H9 (cell line): ENCODE measurements at regions not wholly inside any gene's neighbourhood (a gene's known extent, or its start where the extent isn't known, plus 50 kb on each side); places are given as distances from the start of the nearest gene placed in this dataset.
A peak's percentile ranks its signal among the peaks of the same experiment; 100 is the strongest.

Experiments
- DNase-seq: peaks from one replicate; pipeline ENCODE4 v3.0.0-alpha.2; 2017
- H2AFZ ChIP-seq: one replicate; pipeline ENCODE4 v1.6.1; 2013; ENCODE audit warnings: mild to moderate bottlenecking, low read length, control low read depth, moderate library complexity
- H2AK5ac ChIP-seq: 2 replicates; pipeline ENCODE4 v1.6.1; 2013; ENCODE audit warnings: low read length, control low read depth, mixed read lengths; ENCODE audit not compliant: insufficient read length
- H2BK120ac ChIP-seq: one replicate; pipeline ENCODE4 v1.6.1; 2013; ENCODE audit warnings: low read depth, mild to moderate bottlenecking, low read length, control low read depth, inconsistent platforms; ENCODE audit not compliant: poor library complexity, severe bottlenecking
- H2BK12ac ChIP-seq: 2 replicates; pipeline ENCODE4 v1.6.1; 2013; ENCODE audit warnings: low read length, control low read depth, mixed read lengths, low read depth; ENCODE audit not compliant: insufficient read length
- H2BK15ac ChIP-seq: 2 replicates; pipeline ENCODE4 v1.6.1; 2013; ENCODE audit warnings: low read depth, low read length, control low read depth
- H2BK20ac ChIP-seq: one replicate; pipeline ENCODE4 v1.6.1; 2013; ENCODE audit warnings: low read depth, mild to moderate bottlenecking, low read length, control low read depth, inconsistent platforms; ENCODE audit not compliant: poor library complexity, severe bottlenecking
- H2BK5ac ChIP-seq: 2 replicates; pipeline ENCODE4 v1.6.1; 2013; ENCODE audit warnings: low read length, control low read depth, mixed read lengths; ENCODE audit not compliant: insufficient read length
- H3K14ac ChIP-seq: 2 replicates; pipeline ENCODE4 v1.6.1; 2013; ENCODE audit warnings: low read length, control low read depth; ENCODE audit not compliant: insufficient read depth
- H3K18ac ChIP-seq: 2 replicates; pipeline ENCODE4 v1.6.1; 2013; ENCODE audit warnings: low read depth, mild to moderate bottlenecking, mixed read lengths, low read length, control low read depth; ENCODE audit not compliant: insufficient read length
- H3K23ac ChIP-seq: 2 replicates; pipeline ENCODE4 v1.6.1; 2013; ENCODE audit warnings: low read length, control low read depth, mixed read lengths, low read depth; ENCODE audit not compliant: insufficient read length
- H3K23me2 ChIP-seq: 2 replicates; pipeline ENCODE4 v1.6.1; 2013; ENCODE audit warnings: low read depth, mild to moderate bottlenecking, mixed read lengths, low read length, control low read depth; ENCODE audit not compliant: insufficient read length, poor library complexity, severe bottlenecking
- H3K27ac ChIP-seq: 2 replicates; pipeline ENCODE4 v1.5.1; 2013; ENCODE audit warnings: low read length, control low read depth, mixed read lengths, low read depth; ENCODE audit not compliant: insufficient read length
- H3K27me3 ChIP-seq: 2 replicates; pipeline ENCODE4 v1.6.1; 2013; ENCODE audit warnings: low read length, control low read depth, inconsistent platforms; ENCODE audit not compliant: insufficient read depth
- H3K4ac ChIP-seq: 2 replicates; pipeline ENCODE4 v1.6.1; 2013; ENCODE audit warnings: low read depth, mild to moderate bottlenecking, control low read depth, inconsistent platforms, low read length, moderate library complexity
- H3K4me1 ChIP-seq: 2 replicates; pipeline ENCODE4 v1.6.1; 2013; ENCODE audit warnings: low read length, control low read depth, inconsistent platforms; ENCODE audit not compliant: insufficient read depth
- H3K4me2 ChIP-seq: 2 replicates; pipeline ENCODE4 v1.6.1; 2013; ENCODE audit warnings: low read length, control low read depth, mixed read lengths; ENCODE audit not compliant: insufficient read length, insufficient read depth
- H3K56ac ChIP-seq: 2 replicates; pipeline ENCODE4 v1.6.1; 2013; ENCODE audit warnings: low read depth, mild to moderate bottlenecking, mixed read lengths, low read length, control low read depth; ENCODE audit not compliant: insufficient read length
- H3K79me1 ChIP-seq: 2 replicates; pipeline ENCODE4 v1.6.1; 2013; ENCODE audit warnings: low read depth, mild to moderate bottlenecking, moderate library complexity, low read length, control low read depth, inconsistent platforms; ENCODE audit not compliant: insufficient read depth, poor library complexity, severe bottlenecking
- H3K79me2 ChIP-seq: 2 replicates; pipeline ENCODE4 v1.6.1; 2013; ENCODE audit warnings: low read length, control low read depth, inconsistent platforms; ENCODE audit not compliant: insufficient read depth
- H3K9ac ChIP-seq: 2 replicates; pipeline ENCODE4 v1.6.1; 2013; ENCODE audit warnings: low read length, control low read depth, mixed read lengths; ENCODE audit not compliant: insufficient read length; ENCODE audit errors: extremely low read depth
- H3K9me3 ChIP-seq: one replicate; pipeline ENCODE4 v1.6.1; 2013; ENCODE audit warnings: low read depth, low read length, inconsistent platforms; ENCODE audit not compliant: control insufficient read depth
- H3T11ph ChIP-seq: one replicate; pipeline ENCODE4 v1.6.1; 2013; ENCODE audit warnings: mild to moderate bottlenecking, low read length, control low read depth, inconsistent platforms
- H4K20me1 ChIP-seq: one replicate; pipeline ENCODE4 v1.6.1; 2013; ENCODE audit not compliant: control insufficient read depth, insufficient read length, insufficient read depth
- H4K5ac ChIP-seq: 2 replicates; pipeline ENCODE4 v1.6.1; 2013; ENCODE audit warnings: low read depth, mild to moderate bottlenecking, mixed read lengths, low read length, control low read depth; ENCODE audit not compliant: insufficient read length
- H4K8ac ChIP-seq: replicated peaks from 2 replicates; pipeline ENCODE4 v1.6.1; 2013; ENCODE audit warnings: low read length, control low read depth, mixed read lengths, low read depth; ENCODE audit not compliant: insufficient read length
- H4K91ac ChIP-seq: 2 replicates; pipeline ENCODE4 v1.6.1; 2013; ENCODE audit warnings: low read depth, mild to moderate bottlenecking, moderate library complexity, mixed read lengths, low read length, control low read depth; ENCODE audit not compliant: insufficient read length
- H3K27ac Mint-ChIP-seq, 3 experiments: 2 replicates in 2 of 3; 3 replicates in 1 of 3; pipeline ENCODE4 v1.8.0; 2020 to 2021; ENCODE audit warnings: mixed read lengths in 3 of 3, mild to moderate bottlenecking in 1 of 3, moderate library complexity in 1 of 3
- H3K27me3 Mint-ChIP-seq: 2 replicates; pipeline ENCODE4 v1.8.0; 2021; ENCODE audit warnings: low read depth, mild to moderate bottlenecking, moderate library complexity, mixed read lengths
- H3K36me3 Mint-ChIP-seq, 3 experiments: 2 replicates in 2 of 3; 3 replicates in 1 of 3; pipeline ENCODE4 v1.8.0; 2020 to 2021; ENCODE audit warnings: low read depth in 3 of 3, mixed read lengths in 3 of 3; ENCODE audit not compliant: insufficient read depth in 1 of 3
- H3K4me1 Mint-ChIP-seq, 2 experiments: 2 replicates each; pipeline ENCODE4 v1.8.0; 2020; ENCODE audit warnings: mixed read lengths in 2 of 2
- H3K4me3 Mint-ChIP-seq, 2 experiments: 2 replicates in 1 of 2; 3 replicates in 1 of 2; pipeline ENCODE4 v1.8.0; 2020 to 2021; ENCODE audit warnings: mild to moderate bottlenecking in 2 of 2, mixed read lengths in 2 of 2, moderate library complexity in 1 of 2
- H3K9me3 Mint-ChIP-seq, 2 experiments: 2 replicates in 1 of 2; 3 replicates in 1 of 2; pipeline ENCODE4 v1.8.0; 2020; ENCODE audit warnings: mild to moderate bottlenecking in 2 of 2, mixed read lengths in 2 of 2, moderate library complexity in 1 of 2
- CTCF ChIP-seq: fragments of 200-600 bp; sonication (generic); conservative IDR thresholded peaks from 3 replicates; pipeline ENCODE4 v1.8.0; 2021; ENCODE audit warnings: antibody characterized with exemption, mild to moderate bottlenecking
- WGBS: extraction: QIAGEN DNeasy Blood & Tissue Kit; methylation state at CpG from one replicate; pipeline ENCODE4 v1.1.7; 2013; ENCODE audit warnings: missing lambda C conversion rate, low lambda C conversion rate, mixed read lengths; ENCODE audit not compliant: insufficient read length; ENCODE audit errors: extremely low coverage; 5-methylcytosine and 5-hydroxymethylcytosine counted together

GRCh38 chr2:5479265-5479928 lies 212.8 kb upstream of the SOX11 start:
- Histone ChIP-seq H3K9me3 (no peaks in the 10 kb centered on the region), H2BK12ac (no peak overlapping the region), H3K4ac (no peak overlapping the region; the same call in 1 of the 2 replicates), H4K5ac (no peak overlapping the region), H4K91ac (no peak overlapping the region), H2BK5ac (no peak overlapping the region), H3K4me2 (peak overlapping the region; percentile 6), H3K27ac (peak overlapping the region; percentile 34), H3K14ac (no peak overlapping the region; the same call in 1 of the 2 replicates), H3K9ac (no peak overlapping the region), H3K56ac (no peak overlapping the region), H4K20me1 (no peaks in the 10 kb centered on the region), H2AK5ac (no peak overlapping the region), H2BK15ac (no peak overlapping the region), H4K8ac (no peak overlapping the region), H3T11ph (no peak overlapping the region), H3K23me2 (no peaks in the 10 kb centered on the region), H3K18ac (no peak overlapping the region), H3K27me3 (no peaks in the 10 kb centered on the region), H3K79me2 (no peaks in the 10 kb centered on the region), H3K4me1 (peaks cover 9% of the 10 kb centered on the region; the same call in 1 of the 2 replicates), H2BK120ac (no peak overlapping the region), H2AFZ (peak overlapping the region; percentile 97), H3K79me1 (no peaks in the 10 kb centered on the region), H2BK20ac (no peak overlapping the region), H3K23ac (no peak overlapping the region)
- Mint-ChIP-seq H3K4me3 (peak overlapping the region in 1 of 2 experiments; percentile 32; a peak in 2 of 5 replicates), H3K27me3 (no peaks in the 10 kb centered on the region), H3K9me3 (peaks cover 6 to 10% of the 10 kb centered on the region in 2 experiments), H3K4me1 (peaks cover 42 to 49% of the 10 kb centered on the region in 2 experiments), H3K36me3 (peaks cover 0 to 10% (median 0%) of the 10 kb centered on the region in 3 experiments; a peak in 4 of 7 replicates), H3K27ac (peak overlapping the region; percentile 72 to 94 (median 84); a peak in 5 of 7 replicates)
- WGBS = no CpG with 5 or more reads among the region's 7 CpGs
- TF ChIP-seq CTCF = no peak
- peak; percentile 50 for DNase-seq
